Activated CD8-positive, alpha-beta memory T cell treated with anti-CD3 and anti-CD28 coated beads, Interleukin-2, amount 10 ng/mL, durations not matched to agents 7 days and 5 days (primary cell): ENCODE measurements at regions not wholly inside any gene's neighbourhood (a gene's known extent, or its start where the extent isn't known, plus 50 kb on each side); places are given as distances from the start of the nearest gene placed in this dataset.

Experiments
- ATAC-seq: fragments of 150-1000 bp; cut with Tn5 transposase; one replicate; pipeline ENCODE4 v1.10.0; 2021; ENCODE audit warnings: moderate library complexity
- CTCF ChIA-PET: fragments of 350-600 bp; sonication (Branson Sonifier 250); formaldehyde crosslinking; loops from one replicate; lab custom pipeline; 2021; ENCODE audit warnings: antibody characterized with exemption; lab: Charles Lee
- DNase-seq: peaks from one replicate; pipeline ENCODE4 v3.0.0-alpha.2; 2020
- H3K27ac Mint-ChIP-seq: one replicate; pipeline ENCODE4 v1.8.0; 2021; ENCODE audit warnings: mild to moderate bottlenecking, mixed read lengths
- H3K27me3 Mint-ChIP-seq: one replicate; pipeline ENCODE4 v1.8.0; 2021; ENCODE audit warnings: mixed read lengths
- H3K36me3 Mint-ChIP-seq: one replicate; pipeline ENCODE4 v1.8.0; 2021; ENCODE audit warnings: mild to moderate bottlenecking, mixed read lengths
- H3K4me1 Mint-ChIP-seq: one replicate; pipeline ENCODE4 v1.8.0; 2021; ENCODE audit warnings: mixed read lengths
- H3K4me3 Mint-ChIP-seq: one replicate; pipeline ENCODE4 v1.8.0; 2021; ENCODE audit warnings: mild to moderate bottlenecking, moderate library complexity, mixed read lengths
- H3K9me3 Mint-ChIP-seq: one replicate; pipeline ENCODE4 v1.8.0; 2022; ENCODE audit warnings: low read depth, mixed read lengths

- Mint-ChIP-seq H3K4me1 (no peaks in the 10 kb centered on the region), H3K9me3 (no peaks in the 10 kb centered on the region), H3K27ac (no peak overlapping the region), H3K36me3 (no peaks in the 10 kb centered on the region), H3K27me3 (peaks cover 11% of the 10 kb centered on the region), H3K4me3 (no peak overlapping the region)
- ATAC-seq, result no peak
- no peak for DNase-seq
- CTCF ChIA-PET, result no interaction called here
These were observed 86.2 kb upstream of the SCEL start for GRCh38 chr13:77449265-77449664.

- ATAC-seq (no peak), DNase-seq (no peak)
- CTCF ChIA-PET, result no interaction called here
- H3K36me3 Mint-ChIP-seq, result no peaks in the 10 kb centered on the region
- no peak overlapping the region for H3K27ac Mint-ChIP-seq
- H3K27me3 Mint-ChIP-seq, result peaks cover 8% of the 10 kb centered on the region
- no peak overlapping the region for H3K4me3 Mint-ChIP-seq
- no peaks in the 10 kb centered on the region for H3K9me3 Mint-ChIP-seq
- H3K4me1 Mint-ChIP-seq, result no peaks in the 10 kb centered on the region
These were observed 86.8 kb upstream of the SCEL start for GRCh38 chr13:77448689-77449088.

- CTCF ChIA-PET, result interaction anchor here (0.6 kb wide), 1 partner anchor 464 kb away, joined by 3 read pairs; no protein-coding TSS in a partner anchor
- Mint-ChIP-seq H3K9me3 (no peaks in the 10 kb centered on the region), H3K27ac (no peak overlapping the region), H3K27me3 (peaks cover 8% of the 10 kb centered on the region), H3K36me3 (no peaks in the 10 kb centered on the region), H3K4me3 (no peak overlapping the region), H3K4me1 (no peaks in the 10 kb centered on the region)
- ATAC-seq (no peak), DNase-seq (no peak)
These were observed 92.0 kb upstream of the SCEL start for GRCh38 chr13:77443511-77443910.

- no peak for DNase-seq
- CTCF ChIA-PET, result no interaction called here
- H3K9me3 Mint-ChIP-seq, result no peaks in the 10 kb centered on the region
- H3K4me1 Mint-ChIP-seq, result no peaks in the 10 kb centered on the region
- H3K27ac Mint-ChIP-seq, result no peak overlapping the region
- no peak overlapping the region for H3K4me3 Mint-ChIP-seq
- H3K36me3 Mint-ChIP-seq, result peaks cover 3% of the 10 kb centered on the region
- peaks cover 5% of the 10 kb centered on the region for H3K27me3 Mint-ChIP-seq
- ATAC-seq, result no peak
These were observed 98.2 kb upstream of the SCEL start for GRCh38 chr13:77437267-77437666.

- Mint-ChIP-seq H3K27me3 (no peaks in the 10 kb centered on the region), H3K4me1 (peaks cover 9% of the 10 kb centered on the region), H3K36me3 (peaks cover 4% of the 10 kb centered on the region), H3K27ac (no peak overlapping the region), H3K9me3 (no peaks in the 10 kb centered on the region), H3K4me3 (no peak overlapping the region)
- ATAC-seq (no peak), DNase-seq (no peak)
- CTCF ChIA-PET, result no interaction called here
These were observed 101.2 kb upstream of the SCEL start for GRCh38 chr13:77434289-77434688.

- Mint-ChIP-seq H3K9me3 (no peaks in the 10 kb centered on the region), H3K4me3 (no peak overlapping the region), H3K4me1 (peaks cover 13% of the 10 kb centered on the region), H3K27ac (no peak overlapping the region), H3K27me3 (no peaks in the 10 kb centered on the region), H3K36me3 (peaks cover 3% of the 10 kb centered on the region)
- DNase-seq (no peak), ATAC-seq (no peak)
- CTCF ChIA-PET, result interaction anchor here (1.6 kb wide), 1 partner anchor 47 kb away, joined by 5 read pairs; no protein-coding TSS in a partner anchor
These were observed 104.1 kb upstream of the SCEL start for GRCh38 chr13:77431449-77431848.

GRCh38 chr13:77430377-77430951, 103.6 kb upstream of the MYCBP2 start:
- DNase-seq, result no peak
- H3K36me3 Mint-ChIP-seq, result peaks cover 3% of the 10 kb centered on the region
- H3K4me1 Mint-ChIP-seq, result peaks cover 13% of the 10 kb centered on the region
- H3K27me3 Mint-ChIP-seq, result no peaks in the 10 kb centered on the region
- ATAC-seq, result no peak
- H3K9me3 Mint-ChIP-seq, result no peaks in the 10 kb centered on the region
- no peak overlapping the region for H3K4me3 Mint-ChIP-seq
- no peak overlapping the region for H3K27ac Mint-ChIP-seq
- CTCF ChIA-PET, result no interaction called here

GRCh38 chr13:77429320-77430142, 102.6 kb upstream of the MYCBP2 start:
- peaks cover 1% of the 10 kb centered on the region for H3K36me3 Mint-ChIP-seq
- H3K4me1 Mint-ChIP-seq, result peaks cover 13% of the 10 kb centered on the region
- H3K27ac Mint-ChIP-seq, result no peak overlapping the region
- CTCF ChIA-PET, result interaction anchor here (0.9 kb wide), 1 partner anchor 49 kb away, joined by 3 read pairs; no protein-coding TSS in a partner anchor
- H3K27me3 Mint-ChIP-seq, result no peaks in the 10 kb centered on the region
- ATAC-seq (peak; percentile 33), DNase-seq (peak; percentile 59)
- H3K9me3 Mint-ChIP-seq, result no peaks in the 10 kb centered on the region
- no peak overlapping the region for H3K4me3 Mint-ChIP-seq

- H3K27ac Mint-ChIP-seq, result no peak overlapping the region
- peaks cover 1% of the 10 kb centered on the region for H3K36me3 Mint-ChIP-seq
- H3K4me3 Mint-ChIP-seq, result no peak overlapping the region
- ATAC-seq (no peak), DNase-seq (no peak)
- CTCF ChIA-PET, result no interaction called here
- no peaks in the 10 kb centered on the region for H3K27me3 Mint-ChIP-seq
- H3K4me1 Mint-ChIP-seq, result peaks cover 10% of the 10 kb centered on the region
- no peaks in the 10 kb centered on the region for H3K9me3 Mint-ChIP-seq
These were observed 98.8 kb upstream of the MYCBP2 start for GRCh38 chr13:77425705-77426104.

- H3K36me3 Mint-ChIP-seq, result no peaks in the 10 kb centered on the region
These were observed 96.4 kb upstream of the MYCBP2 start for GRCh38 chr13:77423296-77423695.

GRCh38 chr13:77422724-77423123, 95.8 kb upstream of the MYCBP2 start:
- CTCF ChIA-PET, result no interaction called here
- Mint-ChIP-seq H3K4me1 (no peaks in the 10 kb centered on the region), H3K36me3 (no peaks in the 10 kb centered on the region), H3K27me3 (no peaks in the 10 kb centered on the region), H3K4me3 (no peak overlapping the region), H3K9me3 (no peaks in the 10 kb centered on the region), H3K27ac (no peak overlapping the region)
- ATAC-seq, result no peak
- DNase-seq, result no peak

More at GRCh38 chr13:77423296-77423695, 96.4 kb upstream of the MYCBP2 start:
- no peaks in the 10 kb centered on the region for H3K27me3 Mint-ChIP-seq
- H3K4me1 Mint-ChIP-seq, result no peaks in the 10 kb centered on the region
- H3K9me3 Mint-ChIP-seq, result no peaks in the 10 kb centered on the region
- ATAC-seq, result no peak
- no peak for DNase-seq
- no peak overlapping the region for H3K4me3 Mint-ChIP-seq
- H3K27ac Mint-ChIP-seq, result no peak overlapping the region
- CTCF ChIA-PET, result no interaction called here

- Mint-ChIP-seq H3K27ac (no peak overlapping the region), H3K36me3 (no peaks in the 10 kb centered on the region), H3K4me1 (no peaks in the 10 kb centered on the region), H3K9me3 (no peaks in the 10 kb centered on the region), H3K27me3 (no peaks in the 10 kb centered on the region), H3K4me3 (no peak overlapping the region)
- ATAC-seq (no peak), DNase-seq (no peak)
- CTCF ChIA-PET, result no interaction called here
These were observed 91.0 kb upstream of the MYCBP2 start for GRCh38 chr13:77417897-77418296.

- ATAC-seq, result no peak
- Mint-ChIP-seq H3K4me3 (no peak overlapping the region), H3K4me1 (no peaks in the 10 kb centered on the region), H3K27ac (no peak overlapping the region), H3K27me3 (no peaks in the 10 kb centered on the region), H3K36me3 (no peaks in the 10 kb centered on the region), H3K9me3 (no peaks in the 10 kb centered on the region)
- no peak for DNase-seq
- CTCF ChIA-PET, result no interaction called here
These were observed 89.8 kb upstream of the MYCBP2 start for GRCh38 chr13:77416666-77417212.
